Osteoblast (primary cell): ENCODE measurements at regions not wholly inside any gene's neighbourhood (a gene's known extent, or its start where the extent isn't known, plus 50 kb on each side); places are given as distances from the start of the nearest gene placed in this dataset.

ENCODE experiments used
- DNase-seq: peaks from one replicate; pipeline ENCODE4 v3.0.0; 2011; ENCODE audit warnings: low spot score, mixed read lengths; ENCODE audit not compliant: insufficient read length; ENCODE audit errors: missing footprints
- H2AFZ ChIP-seq: 2 replicates; pipeline ENCODE4 v1.6.0; 2011; ENCODE audit warnings: mild to moderate bottlenecking, low read length
- H3K27ac ChIP-seq: 2 replicates; pipeline ENCODE4 v1.5.1; 2011; ENCODE audit warnings: mild to moderate bottlenecking, low read depth, low read length, moderate library complexity
- H3K27me3 ChIP-seq: 2 replicates; pipeline ENCODE4 v1.6.0; 2012; ENCODE audit warnings: mild to moderate bottlenecking, control low read depth, inconsistent platforms, low read length, moderate library complexity; ENCODE audit not compliant: insufficient read depth
- H3K36me3 ChIP-seq: 2 replicates; pipeline ENCODE4 v1.5.1; 2011; ENCODE audit warnings: mild to moderate bottlenecking, low read length, control low read depth, moderate library complexity; ENCODE audit not compliant: insufficient read depth
- H3K4me1 ChIP-seq: 2 replicates; pipeline ENCODE4 v1.5.1; 2011; ENCODE audit warnings: mild to moderate bottlenecking, low read length, control low read depth, moderate library complexity; ENCODE audit not compliant: insufficient read depth
- H3K4me2 ChIP-seq: 2 replicates; pipeline ENCODE4 v1.6.0; 2011; ENCODE audit warnings: mild to moderate bottlenecking, low read length; ENCODE audit not compliant: insufficient read depth
- H3K4me3 ChIP-seq: fragments of 200-600 bp; sonication (generic); 3 replicates; pipeline ENCODE4 v1.5.1; 2012; ENCODE audit warnings: mild to moderate bottlenecking, low read length, inconsistent platforms; ENCODE audit not compliant: insufficient read depth
- H3K79me2 ChIP-seq: 2 replicates; pipeline ENCODE4 v1.6.0; 2012; ENCODE audit warnings: mild to moderate bottlenecking, low read length, control low read depth, inconsistent platforms; ENCODE audit not compliant: insufficient read depth
- H3K9me3 ChIP-seq: 2 replicates; pipeline ENCODE4 v1.5.1; 2011; ENCODE audit warnings: low read depth, low read length, control low read depth
- H4K20me1 ChIP-seq: 2 replicates; pipeline ENCODE4 v1.6.0; 2012; ENCODE audit warnings: mild to moderate bottlenecking, low read length, control low read depth; ENCODE audit not compliant: insufficient read depth
- TF ChIP-seq, protein P1 (sequence below): IDR thresholded peaks from 2 replicates; pipeline ENCODE4 v1.5.1; 2011; ENCODE audit warnings: mild to moderate bottlenecking, low read depth, low read length, moderate library complexity; ENCODE audit errors: extremely low read depth

DNA sequence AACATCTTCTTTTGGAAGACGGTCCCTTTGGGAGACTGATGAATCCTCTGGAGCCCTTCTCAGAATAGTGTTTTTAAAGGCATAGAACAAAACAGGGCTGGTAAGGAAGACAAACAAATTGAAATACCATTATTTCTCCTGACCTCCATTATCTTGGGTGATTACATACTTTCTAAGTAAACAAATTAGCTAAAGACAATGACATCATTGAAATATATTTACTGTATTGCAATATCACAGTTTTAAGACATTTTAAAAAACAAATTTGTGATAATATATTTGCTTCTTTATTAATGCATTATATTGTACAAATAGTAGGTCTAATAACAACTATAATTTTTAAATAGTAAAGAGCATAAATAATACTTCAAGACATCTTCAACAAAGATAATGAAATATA lies 152.2 kb upstream of the CDK1 start:
- no peaks in the 10 kb centered on the region for H3K4me1 ChIP-seq
- H3K79me2 ChIP-seq: no peaks in the 10 kb centered on the region
- H3K4me2 ChIP-seq: no peak overlapping the region
- no peak overlapping the region for H3K27ac ChIP-seq
- H3K36me3 ChIP-seq: no peaks in the 10 kb centered on the region
- no peak for DNase-seq
- no peaks in the 10 kb centered on the region for H3K9me3 ChIP-seq
- no peak overlapping the region for H2AFZ ChIP-seq
- no peaks in the 10 kb centered on the region for H4K20me1 ChIP-seq
- H3K4me3 ChIP-seq: no peak overlapping the region
- no peaks in the 10 kb centered on the region for H3K27me3 ChIP-seq
- TF ChIP-seq, protein P1, sequence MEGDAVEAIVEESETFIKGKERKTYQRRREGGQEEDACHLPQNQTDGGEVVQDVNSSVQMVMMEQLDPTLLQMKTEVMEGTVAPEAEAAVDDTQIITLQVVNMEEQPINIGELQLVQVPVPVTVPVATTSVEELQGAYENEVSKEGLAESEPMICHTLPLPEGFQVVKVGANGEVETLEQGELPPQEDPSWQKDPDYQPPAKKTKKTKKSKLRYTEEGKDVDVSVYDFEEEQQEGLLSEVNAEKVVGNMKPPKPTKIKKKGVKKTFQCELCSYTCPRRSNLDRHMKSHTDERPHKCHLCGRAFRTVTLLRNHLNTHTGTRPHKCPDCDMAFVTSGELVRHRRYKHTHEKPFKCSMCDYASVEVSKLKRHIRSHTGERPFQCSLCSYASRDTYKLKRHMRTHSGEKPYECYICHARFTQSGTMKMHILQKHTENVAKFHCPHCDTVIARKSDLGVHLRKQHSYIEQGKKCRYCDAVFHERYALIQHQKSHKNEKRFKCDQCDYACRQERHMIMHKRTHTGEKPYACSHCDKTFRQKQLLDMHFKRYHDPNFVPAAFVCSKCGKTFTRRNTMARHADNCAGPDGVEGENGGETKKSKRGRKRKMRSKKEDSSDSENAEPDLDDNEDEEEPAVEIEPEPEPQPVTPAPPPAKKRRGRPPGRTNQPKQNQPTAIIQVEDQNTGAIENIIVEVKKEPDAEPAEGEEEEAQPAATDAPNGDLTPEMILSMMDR: no peak

DNA sequence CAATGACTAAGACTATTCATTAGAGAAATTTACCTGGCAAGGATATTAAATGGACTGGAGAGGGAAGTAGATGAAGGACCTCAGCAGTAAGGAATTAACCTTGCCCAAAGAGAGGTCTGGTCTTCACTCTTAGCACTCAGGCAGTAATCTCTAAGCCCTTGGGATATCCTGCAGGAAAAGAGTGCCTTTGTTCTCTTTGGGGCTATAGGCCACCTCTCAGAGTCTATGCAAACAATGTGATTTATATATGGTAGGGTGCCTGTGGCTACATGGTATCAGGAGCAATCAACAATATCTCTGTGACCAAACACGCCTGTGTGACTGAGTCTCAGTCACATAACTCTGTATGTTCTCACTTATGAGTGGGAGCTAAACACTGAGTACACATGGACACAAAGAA lies 154.7 kb upstream of the CDK1 start:
- no peak for DNase-seq
- Histone ChIP-seq H3K4me3 (no peak overlapping the region), H3K27me3 (no peaks in the 10 kb centered on the region), H3K36me3 (no peaks in the 10 kb centered on the region), H3K79me2 (no peaks in the 10 kb centered on the region), H3K4me1 (no peaks in the 10 kb centered on the region), H3K27ac (no peak overlapping the region), H3K4me2 (no peak overlapping the region), H2AFZ (no peak overlapping the region), H3K9me3 (no peaks in the 10 kb centered on the region), H4K20me1 (no peaks in the 10 kb centered on the region)
- TF ChIP-seq, protein P1: no peak

DNA sequence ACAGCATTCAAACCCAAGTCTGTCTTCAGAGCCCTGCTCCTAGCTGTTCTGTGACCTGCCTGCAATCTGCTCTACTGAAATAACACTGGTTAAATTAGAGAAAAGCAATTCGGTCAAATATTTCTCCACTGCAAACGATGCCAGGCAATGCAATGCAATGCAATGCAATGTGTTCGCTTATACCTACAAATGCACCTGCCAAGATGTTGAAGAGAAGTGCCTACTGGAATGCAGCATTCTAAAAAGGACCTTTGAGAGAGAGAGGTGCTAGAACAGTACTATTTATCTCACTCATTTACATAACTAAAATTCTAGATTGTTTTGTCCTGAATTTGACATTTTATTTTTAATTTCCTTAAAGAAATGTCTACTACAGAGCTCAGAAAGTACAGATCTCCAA lies 157.3 kb upstream of the CDK1 start:
- TF ChIP-seq, protein P1: no peak

DNA sequence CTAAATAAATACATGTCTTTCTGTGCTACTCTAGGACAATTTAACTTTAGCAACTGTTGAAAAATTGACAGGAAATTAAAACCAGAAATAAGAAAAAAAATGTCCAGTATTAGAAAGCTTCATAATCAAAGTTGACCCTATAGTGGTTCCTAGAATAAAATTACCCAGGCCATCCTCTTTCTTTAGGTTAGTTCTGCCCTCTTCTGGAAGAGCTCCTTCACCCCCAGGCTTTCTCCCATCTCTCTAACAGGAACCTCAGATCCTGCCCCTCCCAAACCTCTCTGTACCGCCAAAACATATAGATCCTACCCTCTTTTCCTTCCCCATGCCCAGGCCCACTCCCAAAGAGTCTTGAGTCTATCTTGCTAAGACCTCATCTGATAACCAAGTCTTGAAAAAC lies 159.4 kb upstream of the CDK1 start:
- no peak overlapping the region for H2AFZ ChIP-seq
- H3K27me3 ChIP-seq: no peaks in the 10 kb centered on the region
- no peaks in the 10 kb centered on the region for H3K4me1 ChIP-seq
- H3K4me2 ChIP-seq: no peak overlapping the region
- H3K27ac ChIP-seq: no peak overlapping the region
- DNase-seq: no peak
- H3K36me3 ChIP-seq: no peaks in the 10 kb centered on the region
- TF ChIP-seq, protein P1: no peak
- no peaks in the 10 kb centered on the region for H4K20me1 ChIP-seq
- H3K79me2 ChIP-seq: no peaks in the 10 kb centered on the region
- H3K4me3 ChIP-seq: no peak overlapping the region
- H3K9me3 ChIP-seq: no peaks in the 10 kb centered on the region

More for the DNA sequence above, 157.3 kb upstream of the CDK1 start:
- Histone ChIP-seq H3K4me3 (no peak overlapping the region), H3K4me1 (no peaks in the 10 kb centered on the region), H3K79me2 (no peaks in the 10 kb centered on the region), H4K20me1 (no peaks in the 10 kb centered on the region), H2AFZ (no peak overlapping the region), H3K9me3 (no peaks in the 10 kb centered on the region), H3K27ac (no peak overlapping the region), H3K27me3 (no peaks in the 10 kb centered on the region), H3K4me2 (no peak overlapping the region), H3K36me3 (no peaks in the 10 kb centered on the region)
- no peak for DNase-seq
